Keratinocyte (primary cell): ENCODE measurements at regions not wholly inside any gene's neighbourhood (a gene's known extent, or its start where the extent isn't known, plus 50 kb on each side); places are given as distances from the start of the nearest gene placed in this dataset.

Source experiments
- DNase-seq: peaks from one replicate; pipeline ENCODE4 v3.0.0-alpha.2; 2011; ENCODE audit warnings: low read depth, missing footprints, low spot score
- FAIRE-seq: peaks from 2 replicates; lab custom pipeline; 2011; peaks lifted over from hg19 to GRCh38; lab: Jason Lieb, UNC
- H2AFZ ChIP-seq: 2 replicates; pipeline ENCODE4 v1.6.0; 2012; ENCODE audit warnings: low read length, control low read depth, inconsistent platforms; ENCODE audit not compliant: control insufficient read depth
- H3K27ac ChIP-seq: 2 replicates; pipeline ENCODE4 v1.5.1; 2011; ENCODE audit warnings: low read length; ENCODE audit not compliant: control insufficient read depth, insufficient read depth
- H3K27me3 ChIP-seq: 3 replicates; pipeline ENCODE4 v1.6.0; 2011; ENCODE audit warnings: low read length; ENCODE audit not compliant: control insufficient read depth, insufficient read depth; ENCODE audit errors: extremely low read depth
- H3K36me3 ChIP-seq, 2 experiments: 2 replicates in 1 of 2; 3 replicates in 1 of 2; pipeline ENCODE4 v1.5.1; 2011; ENCODE audit warnings: low read length in 2 of 2, mild to moderate bottlenecking in 1 of 2; ENCODE audit not compliant: control insufficient read depth in 2 of 2, insufficient read depth in 2 of 2; ENCODE audit errors: extremely low read depth in 1 of 2
- H3K4me1 ChIP-seq: 3 replicates; pipeline ENCODE4 v1.5.1; 2011; ENCODE audit warnings: low read length; ENCODE audit not compliant: control insufficient read depth, insufficient read depth; ENCODE audit errors: extremely low read depth
- H3K4me2 ChIP-seq: 3 replicates; pipeline ENCODE4 v1.6.0; 2011; ENCODE audit warnings: low read depth, low read length; ENCODE audit not compliant: control insufficient read depth, insufficient read depth; ENCODE audit errors: extremely low read depth
- H3K4me3 ChIP-seq, 3 experiments: fragments of 200-600 bp in 1 of 3; sonication (generic) in 1 of 3; 2 replicates in 2 of 3; 3 replicates in 1 of 3; pipeline ENCODE4 v1.5.1; 2011 to 2016; ENCODE audit warnings: low read length in 3 of 3, mild to moderate bottlenecking in 3 of 3, control low read depth in 2 of 3, inconsistent platforms in 1 of 3, low read depth in 1 of 3, mixed read lengths in 1 of 3, mixed run types in 1 of 3, moderate library complexity in 1 of 3; ENCODE audit not compliant: control insufficient read depth in 2 of 3, insufficient read depth in 2 of 3; ENCODE audit errors: extremely low read depth in 1 of 3
- H3K79me2 ChIP-seq: 2 replicates; pipeline ENCODE4 v1.6.0; 2012; ENCODE audit warnings: low read length; ENCODE audit not compliant: control insufficient read depth, insufficient read depth
- H3K9ac ChIP-seq: 3 replicates; pipeline ENCODE4 v1.6.0; 2011; ENCODE audit warnings: low read length; ENCODE audit not compliant: control insufficient read depth, insufficient read depth; ENCODE audit errors: extremely low read depth
- H3K9me1 ChIP-seq: 3 replicates; pipeline ENCODE4 v1.6.0; 2011; ENCODE audit warnings: low read length; ENCODE audit not compliant: control insufficient read depth, insufficient read depth; ENCODE audit errors: extremely low read depth
- H3K9me3 ChIP-seq: 2 replicates; pipeline ENCODE4 v1.5.1; 2012; ENCODE audit warnings: low read depth, low read length; ENCODE audit not compliant: control insufficient read depth
- H4K20me1 ChIP-seq: 3 replicates; pipeline ENCODE4 v1.6.0; 2011; ENCODE audit warnings: low read length; ENCODE audit not compliant: control insufficient read depth, insufficient read depth; ENCODE audit errors: extremely low read depth
- CTCF ChIP-seq, 3 experiments: IDR thresholded peaks in 1 of 3; conservative IDR thresholded peaks in 1 of 3; optimal IDR thresholded peaks in 1 of 3; 2 replicates in 2 of 3; 3 replicates in 1 of 3; pipeline versions ENCODE3 to v1.5.1; 2011; ENCODE audit warnings: low read length in 3 of 3, mild to moderate bottlenecking in 3 of 3, moderate library complexity in 2 of 3, control low read depth in 1 of 3, inconsistent platforms in 1 of 3; ENCODE audit not compliant: insufficient read depth in 2 of 3; ENCODE audit errors: extremely low read depth in 1 of 3
- EZH2 ChIP-seq: IDR thresholded peaks from one replicate; pipeline ENCODE4 v1.6.1; 2012; ENCODE audit warnings: inconsistent platforms, mild to moderate bottlenecking, low read length, moderate library complexity
- dilution Hi-C: fragments of 300-500 bp; cut with MboI; formaldehyde crosslinking; loops from one replicate; pipeline ENCODE4 v1.7.0; 2020; ENCODE audit warnings: low sequenced_read_pairs; ENCODE audit not compliant: extremely low pct_ligation_motif_present

- no peak for FAIRE-seq
- no peak for DNase-seq
Observed at GRCh38 chr10:44704616-44705015, 206.5 kb upstream of the TMEM72 start.

GRCh38 chr10:44706745-44707144 lies 204.4 kb upstream of the TMEM72 start:
- DNase-seq (no peak), FAIRE-seq (no peak)
- Histone ChIP-seq H2AFZ (no peak overlapping the region), H3K4me1 (no peaks in the 10 kb centered on the region), H3K27ac (no peak overlapping the region), H3K4me2 (no peak overlapping the region), H3K79me2 (no peaks in the 10 kb centered on the region), H3K4me3 (no peak overlapping the region), H4K20me1 (no peaks in the 10 kb centered on the region), H3K9me1 (no peaks in the 10 kb centered on the region), H3K36me3 (no peaks in the 10 kb centered on the region), H3K9ac (no peak overlapping the region), H3K27me3 (no peaks in the 10 kb centered on the region), H3K9me3 (no peaks in the 10 kb centered on the region)
- dilution Hi-C loops, result no loop called here
- TF ChIP-seq CTCF (optimal IDR thresholded peaks at IDR 0.05 in 1 of 3, IDR thresholded peaks at IDR 0.05 in 1 of 3, conservative IDR thresholded peaks at IDR 0.05 in 1 of 3; ENCODE audit: extremely low read depth in 1 of 3, insufficient read depth in 2 of 3, low read length in 3 of 3) (no peak), EZH2 (no peak)

More at GRCh38 chr10:44704616-44705015, 206.5 kb upstream of the TMEM72 start:
- Histone ChIP-seq H3K36me3 (no peaks in the 10 kb centered on the region), H3K4me3 (no peak overlapping the region), H3K4me2 (no peak overlapping the region), H3K27ac (no peak overlapping the region), H4K20me1 (no peaks in the 10 kb centered on the region), H2AFZ (no peak overlapping the region), H3K9ac (no peak overlapping the region), H3K79me2 (no peaks in the 10 kb centered on the region), H3K4me1 (no peaks in the 10 kb centered on the region), H3K9me1 (no peaks in the 10 kb centered on the region), H3K27me3 (no peaks in the 10 kb centered on the region), H3K9me3 (no peaks in the 10 kb centered on the region)
- dilution Hi-C loops, result no loop called here
- TF ChIP-seq CTCF (optimal IDR thresholded peaks at IDR 0.05 in 1 of 3, IDR thresholded peaks at IDR 0.05 in 1 of 3, conservative IDR thresholded peaks at IDR 0.05 in 1 of 3; ENCODE audit: extremely low read depth in 1 of 3, insufficient read depth in 2 of 3, low read length in 3 of 3) (no peak), EZH2 (no peak)
